GM23338 (cell line): ENCODE measurements at regions not wholly inside any gene's neighbourhood (a gene's known extent, or its start where the extent isn't known, plus 50 kb on each side); places are given as distances from the start of the nearest gene placed in this dataset.

Experiments
- CREB1 ChIP-seq: fragments of 250-450 bp; sonication (Bioruptor Pico); IDR thresholded peaks from 2 replicates; pipeline ENCODE4 v1.5.0; 2020; ENCODE audit warnings: low read depth, mild to moderate bottlenecking, moderate library complexity
- CTCF ChIP-seq, 2 experiments: fragments of 200-600 bp in 1 of 2; sonication (generic) in 1 of 2; conservative IDR thresholded peaks; 2 replicates each; pipeline versions ENCODE4 v1.5.1 to v1.6.1; 2016 to 2017; ENCODE audit warnings: antibody characterized with exemption in 2 of 2, low read depth in 2 of 2, mild to moderate bottlenecking in 2 of 2, moderate library complexity in 1 of 2
- ETS1 ChIP-seq: IDR thresholded peaks from 2 replicates; pipeline ENCODE4 v1.6.1; 2016; ENCODE audit warnings: antibody characterized with exemption
- EZH2 ChIP-seq: fragments of 200-600 bp; sonication (generic); IDR thresholded peaks from one replicate; pipeline ENCODE4 v1.8.0; 2017; ENCODE audit warnings: antibody characterized with exemption, mild to moderate bottlenecking, low read depth; ENCODE audit not compliant: unreplicated experiment
- JUNB ChIP-seq: IDR thresholded peaks from one replicate; pipeline ENCODE4 v1.6.1; 2016; ENCODE audit warnings: antibody characterized with exemption; ENCODE audit not compliant: unreplicated experiment
- POLR2AphosphoS5 ChIP-seq: IDR thresholded peaks from 2 replicates; pipeline ENCODE4 v1.6.1; 2016; ENCODE audit warnings: antibody characterized with exemption, low read depth
- REST ChIP-seq: IDR thresholded peaks from one replicate; pipeline ENCODE4 v1.6.1; 2018; ENCODE audit warnings: antibody characterized with exemption; ENCODE audit not compliant: unreplicated experiment

- TF ChIP-seq CTCF (conservative IDR thresholded peaks at IDR 0.05; ENCODE audit: low read depth in 2 of 2) = no peak
- no peak for TF ChIP-seq EZH2
- no peak for TF ChIP-seq REST
- TF ChIP-seq POLR2AphosphoS5 = no peak
- TF ChIP-seq CREB1 (CRISPR knock-in tag) = no peak
- TF ChIP-seq JUNB = no peak
- no peak for TF ChIP-seq ETS1
Measured at GRCh38 chr22:27203276-27203660, 545.9 kb downstream of the MIAT start.
